ENCODE measurements at regions not wholly inside any gene's neighbourhood (a gene's known extent, or its start where the extent isn't known, plus 50 kb on each side); places are given as distances from the start of the nearest gene placed in this dataset.
A peak's percentile ranks its signal among the peaks of the same experiment; 100 is the strongest.

DNA sequence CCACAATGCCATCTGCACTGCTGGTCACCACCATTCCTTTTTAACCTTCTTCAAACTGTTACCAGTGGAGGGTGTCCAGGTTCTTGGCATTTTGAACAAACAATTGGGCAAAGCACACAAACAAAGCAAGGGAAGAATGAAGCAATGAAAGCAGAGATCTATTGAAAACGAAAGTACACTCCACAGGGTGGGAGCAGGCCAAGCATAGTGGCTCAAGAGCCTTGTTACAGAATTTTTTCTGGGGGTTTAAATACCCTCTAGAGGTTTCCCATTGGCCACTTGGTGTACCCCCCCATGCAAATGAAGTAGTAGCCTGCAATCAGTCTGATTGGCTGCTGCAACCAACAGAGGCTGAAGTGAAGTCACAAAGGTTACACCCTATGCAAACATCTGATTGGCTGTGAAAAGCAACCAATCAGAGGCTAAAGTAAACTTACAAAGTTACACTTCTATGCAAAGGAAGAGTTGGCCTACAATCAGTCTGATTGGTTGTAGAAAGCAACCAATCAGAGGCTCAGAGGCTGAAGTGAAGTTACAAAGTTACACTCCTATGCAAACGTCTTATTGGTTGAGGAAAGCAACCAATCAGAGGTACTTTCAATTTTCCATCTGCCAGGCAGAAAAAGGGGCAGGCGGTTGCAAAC lies 103.2 kb upstream of the WAC start:
- in situ Hi-C loops (cut with MboI; ENCODE audit: low pct_unique_long_range_greater_than_20kb, low sequenced_read_pairs, unreplicated experiment): no loop called here
- DNase-seq (ENCODE audit: low spot score): no peak
- TF ChIP-seq, protein P1, sequence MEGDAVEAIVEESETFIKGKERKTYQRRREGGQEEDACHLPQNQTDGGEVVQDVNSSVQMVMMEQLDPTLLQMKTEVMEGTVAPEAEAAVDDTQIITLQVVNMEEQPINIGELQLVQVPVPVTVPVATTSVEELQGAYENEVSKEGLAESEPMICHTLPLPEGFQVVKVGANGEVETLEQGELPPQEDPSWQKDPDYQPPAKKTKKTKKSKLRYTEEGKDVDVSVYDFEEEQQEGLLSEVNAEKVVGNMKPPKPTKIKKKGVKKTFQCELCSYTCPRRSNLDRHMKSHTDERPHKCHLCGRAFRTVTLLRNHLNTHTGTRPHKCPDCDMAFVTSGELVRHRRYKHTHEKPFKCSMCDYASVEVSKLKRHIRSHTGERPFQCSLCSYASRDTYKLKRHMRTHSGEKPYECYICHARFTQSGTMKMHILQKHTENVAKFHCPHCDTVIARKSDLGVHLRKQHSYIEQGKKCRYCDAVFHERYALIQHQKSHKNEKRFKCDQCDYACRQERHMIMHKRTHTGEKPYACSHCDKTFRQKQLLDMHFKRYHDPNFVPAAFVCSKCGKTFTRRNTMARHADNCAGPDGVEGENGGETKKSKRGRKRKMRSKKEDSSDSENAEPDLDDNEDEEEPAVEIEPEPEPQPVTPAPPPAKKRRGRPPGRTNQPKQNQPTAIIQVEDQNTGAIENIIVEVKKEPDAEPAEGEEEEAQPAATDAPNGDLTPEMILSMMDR (IDR thresholded peaks at IDR 0.05; ENCODE audit: extremely low read depth, insufficient read depth, missing control alignments): no peak

DNA sequence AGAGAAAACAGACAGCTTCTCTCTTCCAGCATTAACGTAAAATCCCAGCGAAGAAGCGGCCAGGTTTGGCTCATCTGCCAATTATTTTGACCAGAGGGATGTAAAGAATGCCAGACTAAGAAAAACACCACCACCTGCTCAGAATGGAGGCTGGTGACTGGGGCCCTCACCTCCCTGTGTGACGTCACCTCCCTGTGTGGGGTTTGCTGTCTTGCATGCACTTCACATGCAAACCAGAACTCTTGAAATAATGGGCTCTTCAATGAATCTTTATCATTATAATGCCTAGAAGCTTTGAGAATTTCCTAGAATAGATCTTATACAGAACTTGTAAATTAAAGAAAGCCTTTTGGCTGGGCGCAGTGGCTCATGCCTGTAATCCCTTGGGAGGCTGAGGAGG lies 101.8 kb upstream of the WAC start:
- no peak for DNase-seq (ENCODE audit: low spot score)
- TF ChIP-seq, protein P1 (IDR thresholded peaks at IDR 0.05; ENCODE audit: extremely low read depth, insufficient read depth, missing control alignments): no peak
- in situ Hi-C loops (cut with MboI; ENCODE audit: low pct_unique_long_range_greater_than_20kb, low sequenced_read_pairs, unreplicated experiment): no loop called here

DNA sequence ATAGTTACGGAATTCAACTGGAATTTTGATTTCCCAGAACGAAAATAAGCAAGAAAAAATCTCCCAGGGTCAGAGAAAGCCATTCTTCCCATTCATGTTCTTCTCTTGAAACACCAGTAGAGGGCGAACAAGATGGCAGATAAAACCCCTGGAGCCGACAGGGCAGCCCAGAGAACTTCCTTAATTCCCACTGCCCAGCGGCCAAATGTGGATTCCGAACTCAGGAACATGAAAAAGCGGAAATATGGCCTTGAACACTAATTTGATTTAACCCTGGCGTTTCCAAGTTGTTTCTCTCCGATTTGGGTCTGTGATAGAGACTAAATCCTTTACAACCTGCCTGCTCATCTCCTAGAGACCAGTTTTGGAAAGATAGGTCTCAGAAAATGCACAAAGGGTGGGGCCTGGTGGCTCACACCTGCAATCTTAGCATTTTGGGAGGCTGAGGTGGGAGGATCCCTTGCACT lies 100.7 kb upstream of the WAC start:
- DNase-seq (ENCODE audit: low spot score): peak; percentile 57
- TF ChIP-seq, protein P1 (IDR thresholded peaks at IDR 0.05; ENCODE audit: extremely low read depth, insufficient read depth, missing control alignments): peak; percentile 61
- in situ Hi-C loops (cut with MboI; ENCODE audit: low pct_unique_long_range_greater_than_20kb, low sequenced_read_pairs, unreplicated experiment): no loop called here

DNA sequence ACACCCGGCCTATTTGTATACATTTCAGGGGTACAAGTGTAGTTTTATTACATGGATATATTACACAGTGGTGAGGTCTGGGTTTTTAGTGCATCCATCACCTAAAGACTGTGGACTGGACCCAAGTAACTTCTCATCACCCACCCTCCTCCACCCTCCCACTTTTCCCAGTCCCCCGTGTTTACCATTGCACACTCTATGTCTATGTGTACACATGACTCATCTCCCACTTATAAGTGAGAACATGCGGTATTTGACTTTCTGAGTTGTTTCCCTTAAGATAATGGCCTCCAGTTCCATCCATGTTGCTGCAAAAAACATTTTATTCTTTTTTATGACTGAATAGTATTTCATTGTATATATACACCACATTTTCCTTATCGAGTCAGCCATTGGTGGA lies 98.9 kb upstream of the WAC start:
- in situ Hi-C loops (cut with MboI; ENCODE audit: low pct_unique_long_range_greater_than_20kb, low sequenced_read_pairs, unreplicated experiment): no loop called here
- TF ChIP-seq, protein P1 (IDR thresholded peaks at IDR 0.05; ENCODE audit: extremely low read depth, insufficient read depth, missing control alignments): no peak
- DNase-seq (ENCODE audit: low spot score): no peak

DNA sequence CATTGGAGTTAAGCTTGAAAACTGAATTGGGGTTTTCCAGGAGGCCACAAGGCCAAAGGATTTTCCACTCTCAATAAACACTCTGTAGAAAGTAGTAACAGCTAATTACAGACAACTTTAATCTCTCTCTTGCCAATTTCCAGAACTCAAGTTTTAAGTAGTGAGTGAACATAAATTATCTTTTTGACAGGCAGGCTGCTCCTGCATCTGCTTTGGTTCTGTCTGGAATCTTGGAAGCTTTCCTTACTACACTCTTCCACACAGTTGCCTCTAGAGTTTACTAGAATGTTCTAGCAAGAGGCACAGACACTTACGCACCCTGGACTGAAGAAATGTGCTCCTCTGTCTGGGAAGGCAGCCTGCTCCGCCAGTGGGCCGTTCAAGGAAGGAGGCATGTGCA lies 90.5 kb upstream of the WAC start:
- TF ChIP-seq, protein P1 (IDR thresholded peaks at IDR 0.05; ENCODE audit: extremely low read depth, insufficient read depth, missing control alignments): no peak
- in situ Hi-C loops (cut with MboI; ENCODE audit: low pct_unique_long_range_greater_than_20kb, low sequenced_read_pairs, unreplicated experiment): no loop called here
- DNase-seq (ENCODE audit: low spot score): no peak

DNA sequence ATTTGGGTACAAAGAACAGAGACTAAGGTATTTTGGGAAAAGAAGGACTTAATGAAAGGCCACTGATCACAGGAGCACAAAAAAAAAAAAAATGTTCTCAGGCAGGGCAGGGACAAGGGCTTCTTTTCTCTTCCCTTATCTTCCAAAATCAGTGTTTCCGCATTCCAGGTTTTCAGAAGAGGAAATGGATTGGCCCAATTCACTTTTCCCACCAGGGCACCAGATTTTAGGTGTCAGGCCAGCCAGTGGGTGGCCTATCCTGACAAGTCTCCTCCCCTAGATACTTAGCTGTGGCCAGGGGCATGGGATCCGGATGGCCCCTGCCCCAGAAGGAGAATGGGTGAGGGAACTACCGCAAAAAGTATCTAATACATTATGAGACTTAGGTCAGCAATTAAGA lies 88.9 kb upstream of the WAC start:
- no peak for DNase-seq (ENCODE audit: low spot score)
- TF ChIP-seq, protein P1 (IDR thresholded peaks at IDR 0.05; ENCODE audit: extremely low read depth, insufficient read depth, missing control alignments): no peak
- in situ Hi-C loops (cut with MboI; ENCODE audit: low pct_unique_long_range_greater_than_20kb, low sequenced_read_pairs, unreplicated experiment): no loop called here

Measured in GM13977 (cell line).